HCT116 (cell line): ENCODE measurements at regions not wholly inside any gene's neighbourhood (a gene's known extent, or its start where the extent isn't known, plus 50 kb on each side); places are given as distances from the start of the nearest gene placed in this dataset.

Experiments
- ATAC-seq: fragments of 200-7000 bp; cut with Tn5 transposase; 2 replicates; pipeline ENCODE4 v1.9.1; 2020; ENCODE audit warnings: mild to moderate bottlenecking, moderate library complexity
- BruUV-seq: library from RNA; stranded (reverse); fragments of 400-500 nt; replicated peaks from 2 replicates; lab custom pipeline; 2021; lab: Mats Ljungman, UMichigan
- CTCF ChIA-PET: fragments of 300-600 bp; sonication (Branson Sonifier 250); formaldehyde crosslinking; loops from one replicate; lab custom pipeline; 2021; ENCODE audit warnings: antibody characterized with exemption; lab: Charles Lee
- POLR2A ChIA-PET: fragments of 300-600, 350-600 bp; sonication (Branson Sonifier 250); formaldehyde crosslinking; loops from one replicate; lab custom pipeline; 2021; ENCODE audit warnings: antibody characterized with exemption; lab: Charles Lee
- RAD21 ChIA-PET, 2 experiments: fragments of 300-600 bp; sonication (Branson Sonifier 250); formaldehyde crosslinking; loops; one replicate each; lab custom pipeline; 2023; ENCODE audit warnings: low total read pairs in 2 of 2; ENCODE audit not compliant: uncharacterized antibody in 2 of 2, unreplicated experiment in 2 of 2, low non-redundant PET in 1 of 2; lab: Charles Lee
- DNase-seq: peaks from one replicate; pipeline ENCODE4 v3.0.0-alpha.2; 2010; ENCODE audit warnings: low read depth, low spot score
- H2AFZ ChIP-seq: fragments of 200-600 bp; shearing (Covaris generic), sonication (generic); 2 replicates; pipeline ENCODE4 v1.6.1; 2017; ENCODE audit warnings: low read depth, mixed run types, mixed read lengths, antibody characterized with exemption, low read length; ENCODE audit not compliant: poor library complexity, severe bottlenecking
- H3K27ac ChIP-seq: 2 replicates; pipeline ENCODE4 v1.5.1; 2012; ENCODE audit warnings: low read depth, low read length
- H3K27me3 ChIP-seq: fragments of 200-600 bp; sonication (generic); 2 replicates; pipeline ENCODE4 v1.6.1; 2016; ENCODE audit warnings: mixed run types, low read length, mixed read lengths; ENCODE audit not compliant: insufficient read depth
- H3K36me3 ChIP-seq, 2 experiments: fragments of 200-500 bp in 1 of 2; fragments of 200-600 bp in 1 of 2; sonication (Bioruptor generic) in 1 of 2; sonication (generic) in 1 of 2; 2 replicates each; pipeline versions ENCODE4 v1.5.1 to v1.6.1; 2014 to 2016; ENCODE audit warnings: low read length in 2 of 2, inconsistent platforms in 1 of 2, mixed read lengths in 1 of 2, mixed run types in 1 of 2; ENCODE audit not compliant: insufficient read depth in 2 of 2, control insufficient read depth in 1 of 2
- H3K4me1 ChIP-seq, 2 experiments: fragments of 200-600 bp in 1 of 2; sonication (generic) in 1 of 2; 2 replicates each; pipeline versions ENCODE4 v1.5.1 to v1.6.1; 2012 to 2017; ENCODE audit warnings: low read length in 2 of 2, inconsistent platforms in 1 of 2, mild to moderate bottlenecking in 1 of 2, mixed read lengths in 1 of 2, mixed run types in 1 of 2, moderate library complexity in 1 of 2; ENCODE audit not compliant: insufficient read depth in 2 of 2, control insufficient read depth in 1 of 2
- H3K4me2 ChIP-seq: fragments of 200-600 bp; sonication (generic); 2 replicates; pipeline ENCODE4 v1.6.1; 2017; ENCODE audit warnings: mixed run types, low read length, mixed read lengths
- H3K4me3 ChIP-seq, 2 experiments: fragments of 200-600 bp in 1 of 2; sonication (generic) in 1 of 2; replicated peaks in 1 of 2; 2 replicates each; pipeline ENCODE4 v1.5.1; 2011 to 2016; ENCODE audit warnings: low read length in 2 of 2, control low read depth in 1 of 2, low read depth in 1 of 2, mild to moderate bottlenecking in 1 of 2, mixed read lengths in 1 of 2, mixed run types in 1 of 2
- H3K79me2 ChIP-seq: fragments of 200-600 bp; sonication (generic); 2 replicates; pipeline ENCODE4 v1.6.1; 2017; ENCODE audit warnings: mild to moderate bottlenecking, mixed run types, low read length, moderate library complexity, mixed read lengths; ENCODE audit not compliant: insufficient read depth
- H3K9ac ChIP-seq: fragments of 200-600 bp; sonication (generic); 2 replicates; pipeline ENCODE4 v1.6.1; 2016; ENCODE audit warnings: low read length, mixed read lengths
- H3K9me2 ChIP-seq: fragments of 200-600 bp; sonication (generic), shearing (Covaris generic); 2 replicates; pipeline ENCODE4 v1.6.1; 2017; ENCODE audit warnings: mixed run types, mild to moderate bottlenecking, moderate library complexity; ENCODE audit not compliant: insufficient read depth
- H3K9me3 ChIP-seq, 2 experiments: fragments of 200-500 bp in 1 of 2; fragments of 200-600 bp in 1 of 2; sonication (Bioruptor generic) in 1 of 2; sonication (generic) in 1 of 2; 2 replicates each; pipeline ENCODE4 v1.6.1; 2014 to 2017; ENCODE audit warnings: low read length in 2 of 2, mixed read lengths in 2 of 2, inconsistent platforms in 1 of 2, low read depth in 1 of 2, mild to moderate bottlenecking in 1 of 2, mixed run types in 1 of 2, moderate library complexity in 1 of 2; ENCODE audit not compliant: control insufficient read depth in 1 of 2, insufficient read depth in 1 of 2
- H4K20me1 ChIP-seq: fragments of 200-600 bp; sonication (generic), shearing (Covaris generic); 2 replicates; pipeline ENCODE4 v1.6.1; 2017; ENCODE audit warnings: mixed run types, mild to moderate bottlenecking, moderate library complexity; ENCODE audit not compliant: insufficient read depth
- CBX3 ChIP-seq: IDR thresholded peaks from 2 replicates; pipeline ENCODE4 v1.6.1; 2012; ENCODE audit warnings: low read depth
- CEBPB ChIP-seq: IDR thresholded peaks from 2 replicates; pipeline ENCODE4 v1.6.1; 2012; ENCODE audit warnings: low read depth
- CTCF ChIP-seq, 3 experiments: fragments of 200-600 bp in 1 of 3; sonication (generic) in 1 of 3; IDR thresholded peaks in 2 of 3; conservative IDR thresholded peaks in 1 of 3; 2 replicates each; pipeline ENCODE4 v1.5.1; 2012 to 2017; ENCODE audit warnings: low read depth in 2 of 3, low read length in 2 of 3, antibody characterized with exemption in 1 of 3, borderline replicate concordance in 1 of 3, control low read depth in 1 of 3, mild to moderate bottlenecking in 1 of 3, mixed read lengths in 1 of 3, mixed run types in 1 of 3, moderate library complexity in 1 of 3; ENCODE audit not compliant: insufficient read depth in 1 of 3
- EGR1 ChIP-seq: IDR thresholded peaks from 2 replicates; pipeline ENCODE4 v1.6.1; 2012; ENCODE audit warnings: low read depth
- ELF1 ChIP-seq: IDR thresholded peaks from 2 replicates; pipeline ENCODE4 v1.6.1; 2012; ENCODE audit warnings: low read depth, borderline replicate concordance
- EZH2phosphoT487 ChIP-seq: fragments of 200-600 bp; IDR thresholded peaks from 2 replicates; pipeline ENCODE4 v1.6.1; 2018; ENCODE audit warnings: antibody characterized with exemption, borderline replicate concordance
- FOSL1 ChIP-seq: IDR thresholded peaks from 2 replicates; pipeline ENCODE4 v1.6.1; 2012; ENCODE audit warnings: low read depth
- MAX ChIP-seq: IDR thresholded peaks from 2 replicates; pipeline ENCODE4 v1.6.1; 2012
- POLR2A ChIP-seq: IDR thresholded peaks from 2 replicates; pipeline ENCODE4 v1.7.0; 2011; ENCODE audit warnings: borderline replicate concordance; ENCODE audit not compliant: insufficient read depth, insufficient read length; ENCODE audit errors: extremely low read depth
- RAD21 ChIP-seq: IDR thresholded peaks from 2 replicates; pipeline ENCODE4 v1.6.1; 2012; ENCODE audit warnings: low read depth, mild to moderate bottlenecking
- YY1 ChIP-seq: IDR thresholded peaks from 2 replicates; pipeline ENCODE4 v1.6.1; 2011; ENCODE audit warnings: low read length, low read depth, moderate library complexity, mild to moderate bottlenecking; ENCODE audit not compliant: insufficient replicate concordance; ENCODE audit errors: extremely low read depth
- ZBTB33 ChIP-seq: IDR thresholded peaks from 2 replicates; pipeline ENCODE4 v1.6.1; 2011; ENCODE audit warnings: mild to moderate bottlenecking, low read length, moderate library complexity; ENCODE audit not compliant: insufficient replicate concordance; ENCODE audit errors: extremely low read depth
- ZFX ChIP-seq: fragments of 450-650 bp; IDR thresholded peaks from 2 replicates; pipeline ENCODE4 v1.6.1; 2017
- ZNF274 ChIP-seq: fragments of 200-500 bp; sonication (Bioruptor generic); IDR thresholded peaks from 2 replicates; pipeline ENCODE4 v1.6.1; 2014; ENCODE audit warnings: mild to moderate bottlenecking, low read depth, low read length, inconsistent platforms
- intact Hi-C: fragments of 100-400 bp; cut with micrococcal nuclease; formaldehyde crosslinking; loops from 2 replicates; pipeline ENCODE4 v1.10.0; 2022

- no TSS peak for BruUV-seq
- intact Hi-C loops: no loop called here
- H3K9me3 ChIP-seq: no peaks in the 10 kb centered on the region
- H3K36me3 ChIP-seq: no peaks in the 10 kb centered on the region
- no peaks in the 10 kb centered on the region for H3K4me1 ChIP-seq
- H3K27me3 ChIP-seq: no peaks in the 10 kb centered on the region
- no peak for TF ChIP-seq ZBTB33
- no peak for TF ChIP-seq CBX3
- TF ChIP-seq ELF1: no peak
- no peak for TF ChIP-seq RAD21
- TF ChIP-seq POLR2A: no peak
- no peak for TF ChIP-seq CEBPB
- no peak for TF ChIP-seq EZH2phosphoT487
- TF ChIP-seq FOSL1: no peak
- TF ChIP-seq YY1: no peak
- no peak for TF ChIP-seq ZFX
- TF ChIP-seq EGR1: no peak
- TF ChIP-seq MAX: no peak
- no peak for TF ChIP-seq ZNF274
- TF ChIP-seq CTCF (IDR thresholded peaks at IDR 0.05 in 2 of 3, conservative IDR thresholded peaks at IDR 0.05 in 1 of 3; ENCODE audit: borderline replicate concordance in 1 of 3, insufficient read depth in 1 of 3, low read depth in 2 of 3, low read length in 2 of 3): no peak
- no peaks in the 10 kb centered on the region for H4K20me1 ChIP-seq
- RAD21 ChIA-PET: no interaction called here
- H3K4me2 ChIP-seq: no peak overlapping the region
- no peak overlapping the region for H2AFZ ChIP-seq
- no peak for DNase-seq
- H3K9ac ChIP-seq: no peak overlapping the region
- no peak for ATAC-seq
- no peak overlapping the region for H3K27ac ChIP-seq
- CTCF ChIA-PET: no interaction called here
- no peaks in the 10 kb centered on the region for H3K9me2 ChIP-seq
- no peaks in the 10 kb centered on the region for H3K79me2 ChIP-seq
- H3K4me3 ChIP-seq: no peak overlapping the region
- POLR2A ChIA-PET: no interaction called here
Observed at GRCh38 chr1:81023187-81023724, 777.5 kb upstream of the ADGRL2 start.
